ENCODE measurements at regions not wholly inside any gene's neighbourhood (a gene's known extent, or its start where the extent isn't known, plus 50 kb on each side); places are given as distances from the start of the nearest gene placed in this dataset.

GRCh38 chr9:82337351-82337750 lies 348.8 kb downstream of the SPATA31D1 start:
- ATAC-seq (no peak), DNase-seq (ENCODE audit: low read depth, low spot score) (no peak)
- POLR2A ChIA-PET, result no interaction called here
- no peak overlapping the region for H3K4me3 ChIP-seq (replicated peaks in 1 of 2; ENCODE audit: low read depth in 1 of 2, low read length in 2 of 2)
- H3K9ac ChIP-seq (ENCODE audit: low read length), result no peak overlapping the region
- no peaks in the 10 kb centered on the region; a peak in 1 of 4 replicates for H3K9me3 ChIP-seq (ENCODE audit: control insufficient read depth in 1 of 2, insufficient read depth in 1 of 2, low read depth in 1 of 2, low read length in 2 of 2)
- intact Hi-C loops (cut with micrococcal nuclease), result no loop called here
- no peak overlapping the region for H3K27ac ChIP-seq (ENCODE audit: low read depth, low read length)
- CTCF ChIA-PET, result no interaction called here
- H3K79me2 ChIP-seq (ENCODE audit: insufficient read depth, low read length), result no peaks in the 10 kb centered on the region
- H3K4me2 ChIP-seq (ENCODE audit: low read length), result no peak overlapping the region
- H3K4me1 ChIP-seq (ENCODE audit: control insufficient read depth in 1 of 2, insufficient read depth in 2 of 2, low read length in 2 of 2), result no peaks in the 10 kb centered on the region
- no peak for TF ChIP-seq SRF (IDR thresholded peaks at IDR 0.05; ENCODE audit: low read depth)
- TF ChIP-seq ZBTB33 (IDR thresholded peaks at IDR 0.05; ENCODE audit: extremely low read depth, insufficient replicate concordance, low read length), result no peak
- no peak for TF ChIP-seq TCF7L2 (IDR thresholded peaks at IDR 0.05; ENCODE audit: borderline replicate concordance, extremely low read depth, insufficient read depth, insufficient read length)
- TF ChIP-seq EGR1 (IDR thresholded peaks at IDR 0.05; ENCODE audit: low read depth), result no peak
- TF ChIP-seq SIN3A (IDR thresholded peaks at IDR 0.05; ENCODE audit: low read depth), result no peak
- TF ChIP-seq MAX (IDR thresholded peaks at IDR 0.05), result no peak
- no peak for TF ChIP-seq EZH2 (IDR thresholded peaks at IDR 0.05)
- TF ChIP-seq JUND (IDR thresholded peaks at IDR 0.05), result no peak
- TF ChIP-seq YY1 (IDR thresholded peaks at IDR 0.05; ENCODE audit: extremely low read depth, insufficient replicate concordance, low read depth, low read length), result no peak
- TF ChIP-seq ZFX (IDR thresholded peaks at IDR 0.05), result no peak
- TF ChIP-seq REST (IDR thresholded peaks at IDR 0.05; ENCODE audit: low read depth), result no peak
- no peak for TF ChIP-seq EZH2phosphoT487 (IDR thresholded peaks at IDR 0.05; ENCODE audit: borderline replicate concordance)
- no peak for TF ChIP-seq FOSL1 (IDR thresholded peaks at IDR 0.05; ENCODE audit: low read depth)
- no TSS peak for BruUV-seq (replicated peaks)
- H3K9me2 ChIP-seq (ENCODE audit: insufficient read depth), result no peaks in the 10 kb centered on the region
- no peak overlapping the region for H2AFZ ChIP-seq (ENCODE audit: low read depth, low read length, poor library complexity, severe bottlenecking)
- no peaks in the 10 kb centered on the region for H3K36me3 ChIP-seq (ENCODE audit: control insufficient read depth in 1 of 2, insufficient read depth in 2 of 2, low read length in 2 of 2)
- no peaks in the 10 kb centered on the region for H3K27me3 ChIP-seq (ENCODE audit: insufficient read depth, low read length)
- RAD21 ChIA-PET (ENCODE audit: low non-redundant PET in 1 of 2, low total read pairs in 2 of 2, uncharacterized antibody in 2 of 2, unreplicated experiment in 2 of 2), result no interaction called here
- H4K20me1 ChIP-seq (ENCODE audit: insufficient read depth), result no peaks in the 10 kb centered on the region
